ENCODE measurements at regions not wholly inside any gene's neighbourhood (a gene's known extent, or its start where the extent isn't known, plus 50 kb on each side); places are given as distances from the start of the nearest gene placed in this dataset.

DNA sequence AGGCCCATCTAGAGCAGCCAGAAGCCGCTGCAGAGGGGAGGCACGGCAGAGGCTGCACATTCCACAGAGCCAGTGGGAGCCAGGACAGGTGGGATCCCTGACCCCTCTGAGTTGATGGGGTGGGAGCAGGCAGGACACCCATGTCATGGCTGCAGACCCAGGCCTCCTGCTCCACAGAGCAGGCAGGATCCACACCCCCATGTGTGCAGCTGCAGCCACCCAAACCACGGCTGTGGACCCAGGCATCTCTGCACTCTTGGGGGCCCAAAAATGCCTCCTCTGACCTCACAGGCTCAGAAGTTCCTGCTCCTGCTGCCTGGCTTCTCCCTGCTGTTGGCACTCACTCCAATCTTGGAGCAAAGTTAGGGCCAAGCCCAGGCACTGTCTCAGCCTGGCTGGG is 112.3 kb upstream of the TMEM18 start:
- TF ChIP-seq, protein P1, sequence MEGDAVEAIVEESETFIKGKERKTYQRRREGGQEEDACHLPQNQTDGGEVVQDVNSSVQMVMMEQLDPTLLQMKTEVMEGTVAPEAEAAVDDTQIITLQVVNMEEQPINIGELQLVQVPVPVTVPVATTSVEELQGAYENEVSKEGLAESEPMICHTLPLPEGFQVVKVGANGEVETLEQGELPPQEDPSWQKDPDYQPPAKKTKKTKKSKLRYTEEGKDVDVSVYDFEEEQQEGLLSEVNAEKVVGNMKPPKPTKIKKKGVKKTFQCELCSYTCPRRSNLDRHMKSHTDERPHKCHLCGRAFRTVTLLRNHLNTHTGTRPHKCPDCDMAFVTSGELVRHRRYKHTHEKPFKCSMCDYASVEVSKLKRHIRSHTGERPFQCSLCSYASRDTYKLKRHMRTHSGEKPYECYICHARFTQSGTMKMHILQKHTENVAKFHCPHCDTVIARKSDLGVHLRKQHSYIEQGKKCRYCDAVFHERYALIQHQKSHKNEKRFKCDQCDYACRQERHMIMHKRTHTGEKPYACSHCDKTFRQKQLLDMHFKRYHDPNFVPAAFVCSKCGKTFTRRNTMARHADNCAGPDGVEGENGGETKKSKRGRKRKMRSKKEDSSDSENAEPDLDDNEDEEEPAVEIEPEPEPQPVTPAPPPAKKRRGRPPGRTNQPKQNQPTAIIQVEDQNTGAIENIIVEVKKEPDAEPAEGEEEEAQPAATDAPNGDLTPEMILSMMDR (IDR thresholded peaks at IDR 0.05), result no peak
- TF ChIP-seq POLR2A (IDR thresholded peaks at IDR 0.05) (no peak), EP300 (IDR thresholded peaks at IDR 0.05) (no peak), POLR2AphosphoS5 (IDR thresholded peaks at IDR 0.05) (no peak)
